Activated T-cell treated with anti-CD3 and anti-CD28 coated beads for 1 hour (primary cell): ENCODE measurements at regions not wholly inside any gene's neighbourhood (a gene's known extent, or its start where the extent isn't known, plus 50 kb on each side); places are given as distances from the start of the nearest gene placed in this dataset.
"Not testable (repeated sequence)": the region's sequence is repeated elsewhere in the genome, so short reads cannot be mapped to it uniquely, and the experiment has no call there.

ENCODE experiments used
- DNase-seq: peaks from one replicate; pipeline ENCODE4 v3.0.0-alpha.2; 2020; ENCODE audit warnings: low read depth

DNA sequence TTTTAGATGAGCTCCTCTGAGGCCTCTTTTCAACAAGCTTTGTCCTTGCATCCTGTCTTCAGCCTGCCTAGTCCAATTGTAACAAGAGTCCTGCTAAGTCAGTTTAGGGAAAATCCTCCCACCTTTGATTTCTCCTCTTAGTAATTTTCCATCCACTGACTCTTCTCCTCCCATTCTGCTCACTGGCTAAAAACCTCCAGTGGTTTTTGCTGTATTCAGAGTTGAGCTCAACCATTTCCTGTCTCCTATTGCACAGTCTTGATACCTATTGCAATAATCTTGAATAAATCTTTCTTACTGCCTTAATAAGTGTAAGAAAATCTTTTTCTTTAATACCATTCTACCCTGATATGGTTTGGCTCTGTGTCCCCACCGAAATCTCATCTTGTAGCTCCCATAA, 117.8 kb upstream of the ENPP6 start:
- DNase-seq: no peak

GRCh38 chr4:184333446-184333845, 115.8 kb upstream of the ENPP6 start:
- not testable (repeated sequence) for DNase-seq

GRCh38 chr4:184331268-184331995, 113.8 kb upstream of the ENPP6 start:
- no peak for DNase-seq

DNA sequence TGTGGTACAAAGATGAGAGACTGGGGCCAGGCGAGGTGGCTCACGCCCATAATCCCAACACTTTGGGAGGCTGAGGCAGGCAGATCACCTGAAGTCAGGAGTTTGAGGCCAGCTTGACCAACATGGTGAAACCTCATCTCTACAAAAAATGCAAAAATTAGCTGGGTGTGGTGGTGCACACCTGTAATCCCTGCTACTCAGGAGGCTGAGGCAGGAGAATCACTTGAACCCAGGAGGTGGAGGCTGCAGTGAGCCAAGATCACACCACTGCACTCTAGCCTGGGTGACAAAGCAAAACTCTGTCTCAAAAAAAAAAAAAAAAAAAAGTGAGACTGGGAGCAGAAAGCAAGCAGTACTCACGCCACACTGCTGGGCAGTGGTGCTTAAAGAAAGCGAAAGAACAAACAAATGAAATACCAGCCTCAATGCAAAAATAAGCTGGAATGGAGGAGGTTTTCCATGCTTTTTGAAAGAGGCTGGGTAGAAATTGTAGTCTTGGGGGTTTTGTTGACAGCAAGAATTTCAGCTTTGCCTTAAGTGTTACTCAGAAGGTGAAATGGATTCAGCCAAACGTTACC, 112.9 kb upstream of the ENPP6 start:
- DNase-seq: not testable (repeated sequence)

DNA sequence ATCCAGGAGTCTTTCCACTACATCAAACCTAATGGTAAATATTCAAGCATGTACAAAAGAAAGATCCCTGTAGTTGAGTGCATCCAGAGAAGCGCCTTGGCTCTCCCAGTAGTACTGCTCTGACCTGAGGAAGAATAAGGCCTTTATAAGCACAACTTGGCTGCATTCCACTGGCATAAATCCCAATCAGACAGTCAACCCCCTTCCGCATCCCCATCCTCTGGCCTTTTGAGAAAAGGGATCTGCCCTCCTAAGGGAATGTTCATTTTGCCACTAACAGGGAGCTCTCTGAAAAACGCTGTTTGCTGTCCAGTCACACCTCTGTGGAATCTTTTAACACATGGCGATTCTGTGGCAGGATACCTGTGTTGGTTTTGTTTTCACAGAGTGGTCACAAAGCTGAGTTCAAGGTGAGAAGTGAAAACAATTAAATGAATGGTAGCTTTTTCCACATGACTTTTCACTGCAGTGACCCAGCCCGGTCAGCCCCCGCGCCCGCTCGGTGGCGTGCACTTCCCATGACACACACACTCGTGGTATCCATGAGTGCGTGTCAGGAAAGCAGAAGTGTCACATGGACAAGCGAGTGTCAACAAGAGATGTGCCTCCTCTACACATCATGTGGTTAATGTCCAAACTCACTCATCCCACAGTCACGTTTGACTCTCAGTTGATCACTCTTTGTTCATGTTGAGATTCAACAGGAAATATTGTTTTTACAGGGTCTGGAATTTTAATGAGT, 112.2 kb upstream of the ENPP6 start:
- no peak for DNase-seq

DNA sequence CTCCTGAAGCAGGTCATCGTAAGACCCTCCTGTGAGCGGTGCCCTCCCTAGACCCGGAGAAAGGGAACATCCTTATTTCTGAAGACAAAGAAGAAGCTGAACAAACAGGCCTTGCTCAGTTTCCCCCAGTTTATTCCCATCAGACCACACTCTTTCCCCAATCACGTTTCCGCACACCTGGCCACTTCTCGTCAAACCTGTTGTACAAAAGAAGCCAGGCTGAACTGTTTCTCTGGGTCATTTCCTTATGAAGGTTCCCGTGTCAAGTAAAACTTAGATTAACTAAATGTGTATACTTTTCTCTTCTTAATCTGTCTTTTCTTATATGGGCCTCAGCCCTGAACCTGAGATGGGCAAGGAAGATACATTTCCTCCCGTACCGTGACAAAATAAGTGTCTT, 111.6 kb upstream of the ENPP6 start:
- no peak for DNase-seq

DNA sequence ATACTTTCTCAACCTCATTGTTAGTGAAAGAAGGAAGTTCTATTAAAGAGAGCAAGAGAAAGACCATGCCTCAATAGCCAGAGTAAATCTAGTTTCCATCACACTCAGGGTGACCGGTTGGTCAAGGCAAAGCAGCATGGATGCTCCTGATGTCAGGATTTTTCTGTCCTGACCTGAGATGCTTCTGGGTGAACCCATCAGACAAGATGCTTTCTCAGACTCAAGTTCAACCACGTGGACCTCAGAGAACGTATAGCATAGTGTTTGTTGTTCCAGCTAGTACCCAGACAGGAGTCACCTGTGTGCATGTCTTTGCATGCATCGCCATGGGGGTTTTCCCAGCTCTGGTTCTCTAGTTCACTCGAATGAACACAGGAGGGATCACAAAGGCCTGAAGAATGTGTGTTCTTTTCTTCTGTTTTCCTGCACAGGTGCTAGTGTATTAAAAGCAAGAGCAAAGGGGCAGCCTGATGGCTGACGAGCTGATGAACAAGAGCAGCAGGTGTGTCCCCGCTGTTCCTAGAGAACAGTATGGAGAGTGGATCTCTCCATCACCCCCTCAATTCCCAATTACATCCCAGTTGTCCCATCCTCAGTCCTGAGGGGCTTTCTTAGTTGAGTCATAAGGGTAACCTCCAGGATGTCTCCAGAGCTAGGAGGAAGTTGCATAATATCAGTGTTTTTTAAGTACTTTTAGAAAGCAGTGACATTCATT, 110.5 kb upstream of the ENPP6 start:
- DNase-seq: no peak

DNA sequence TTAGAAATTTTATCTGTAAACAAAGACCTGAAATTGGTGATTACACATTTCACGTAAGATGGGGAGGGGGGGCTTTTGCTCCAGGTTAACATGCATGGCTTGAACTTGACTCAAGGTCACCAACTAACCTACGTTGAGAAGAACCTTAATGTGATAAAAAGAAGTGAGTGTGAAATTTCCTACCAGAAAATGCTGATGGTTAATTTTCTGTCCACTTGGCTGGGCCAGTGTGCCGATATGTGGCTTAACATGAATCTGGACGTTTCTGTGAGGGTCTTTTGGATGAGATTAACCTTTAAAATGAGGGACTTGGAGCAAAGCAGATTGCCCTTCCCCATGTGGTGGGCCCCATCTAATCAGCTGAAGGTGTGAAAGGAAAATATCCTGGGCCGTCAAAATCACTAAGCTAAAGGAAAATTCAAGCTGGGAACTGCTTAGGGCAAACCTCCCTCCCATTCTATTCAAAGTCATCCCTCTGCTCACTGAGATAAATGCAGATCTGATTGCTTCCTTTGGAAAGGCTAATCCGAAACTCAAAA, 107.3 kb upstream of the ENPP6 start:
- no peak for DNase-seq

- DNase-seq: no peak
These were observed 104.8 kb upstream of the ENPP6 start for GRCh38 chr4:184322328-184323025.

GRCh38 chr4:184320631-184321030, 103.0 kb upstream of the ENPP6 start:
- DNase-seq: no peak

DNA sequence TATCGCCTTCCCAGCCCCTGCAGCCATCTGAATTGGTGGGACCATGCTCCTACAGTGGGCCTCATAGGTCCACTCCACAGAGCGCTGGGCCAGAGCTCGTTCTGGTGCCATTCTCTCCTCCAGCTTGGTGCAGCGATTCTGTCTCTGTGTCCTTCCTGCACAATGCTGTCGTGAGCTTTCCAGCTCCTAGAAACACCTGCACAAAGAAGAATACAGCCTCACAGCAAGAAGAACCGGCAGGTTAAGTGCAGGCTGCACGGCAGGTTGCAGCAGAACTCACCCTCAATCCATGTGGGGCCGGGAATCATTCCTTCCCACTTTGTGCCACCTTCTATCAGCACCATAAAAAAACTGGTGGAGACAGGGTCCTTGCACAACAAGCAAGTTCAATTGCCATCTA, 101.2 kb upstream of the ENPP6 start:
- no peak for DNase-seq

- no peak for DNase-seq
These were observed 99.7 kb upstream of the ENPP6 start for GRCh38 chr4:184317234-184317918.

GRCh38 chr4:184316821-184317220, 99.1 kb upstream of the ENPP6 start:
- DNase-seq: no peak

GRCh38 chr4:184315675-184316359, 98.1 kb upstream of the ENPP6 start:
- DNase-seq: no peak

DNA sequence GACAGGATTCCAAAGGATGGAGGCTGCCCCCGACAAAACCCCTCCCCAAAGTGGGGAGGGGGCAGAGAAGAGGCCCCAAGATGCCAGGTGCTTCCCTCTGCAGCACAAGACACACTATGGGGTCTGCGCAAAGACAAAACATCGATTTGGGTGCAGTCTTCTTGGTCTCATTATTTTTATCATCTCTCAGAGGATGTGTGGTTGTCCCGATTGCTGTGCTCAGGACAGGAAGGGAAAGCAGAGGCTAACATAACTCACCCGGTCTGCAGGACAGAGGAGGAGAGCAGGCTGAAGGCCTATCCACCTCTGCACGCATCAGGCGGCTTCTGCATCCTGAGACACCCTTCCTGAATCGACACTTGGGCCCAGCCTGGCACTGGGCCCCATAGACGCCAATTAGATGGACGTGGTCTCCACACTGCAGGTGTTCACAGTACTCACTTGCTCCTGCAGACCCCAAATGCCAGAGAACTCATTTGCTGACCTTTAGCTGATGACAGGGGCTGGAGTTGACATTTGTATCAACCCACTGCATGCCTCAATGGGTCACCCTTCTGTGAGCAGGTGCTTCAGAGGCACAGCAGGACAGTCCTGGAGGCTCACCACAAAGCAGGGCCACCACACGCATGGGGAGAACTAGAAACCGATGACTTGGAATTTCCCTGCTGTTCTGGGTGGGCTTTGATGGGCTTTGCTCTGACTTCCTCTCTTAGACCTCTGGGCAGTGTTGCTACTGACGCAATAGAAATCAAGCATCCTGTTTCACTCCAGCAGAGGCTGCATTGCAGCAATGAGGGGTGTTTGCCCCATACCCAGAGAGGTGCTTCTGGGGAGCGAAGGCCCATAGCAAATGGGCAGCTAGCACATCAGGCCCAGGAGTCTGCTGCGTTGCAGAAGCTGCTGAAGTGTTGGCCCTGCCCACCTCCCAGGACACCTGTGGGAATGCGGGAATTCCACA, 96.3 kb upstream of the ENPP6 start:
- no peak for DNase-seq

DNA sequence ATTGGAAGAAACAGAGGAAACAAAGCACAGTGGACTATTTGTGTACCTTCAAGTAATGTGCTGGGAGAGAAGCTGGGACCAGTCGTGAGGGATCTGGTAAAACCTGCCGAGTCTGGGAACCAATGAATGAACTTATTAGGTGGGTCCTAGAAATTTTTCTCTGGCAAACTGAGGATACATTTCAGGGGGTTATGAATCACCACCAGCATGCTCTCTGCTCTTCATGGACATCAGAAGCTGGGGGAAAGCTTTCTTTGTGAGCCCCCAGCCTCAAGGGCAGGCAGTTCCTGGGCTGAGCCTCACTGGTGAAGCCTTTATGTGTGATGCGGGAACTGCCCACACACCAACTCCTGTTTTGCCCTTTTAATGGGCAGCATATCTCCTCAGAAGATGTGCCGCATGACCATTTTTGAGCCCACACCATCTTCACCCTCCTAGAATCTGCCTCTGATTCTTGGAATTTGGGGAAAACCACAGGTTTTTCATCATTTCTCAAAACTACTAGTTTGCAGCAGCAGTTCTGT, 95.4 kb upstream of the ENPP6 start:
- DNase-seq: no peak

GRCh38 chr4:184312126-184312525, 94.5 kb upstream of the ENPP6 start:
- DNase-seq: no peak

- DNase-seq: no peak
These were observed 93.4 kb upstream of the ENPP6 start for GRCh38 chr4:184310881-184311709.
